ENCODE measurements at regions not wholly inside any gene's neighbourhood (a gene's known extent, or its start where the extent isn't known, plus 50 kb on each side); places are given as distances from the start of the nearest gene placed in this dataset.
A peak's percentile ranks its signal among the peaks of the same experiment; 100 is the strongest.

GRCh38 chr10:121284936-121285335 is 313.3 kb downstream of the FGFR2 start:
- peak; percentile 74 for DNase-seq

GRCh38 chr10:121285406-121286196 is 312.6 kb downstream of the FGFR2 start:
- DNase-seq: no peak

- DNase-seq: no peak
Measured at GRCh38 chr10:121288011-121288410, 310.2 kb downstream of the FGFR2 start.

GRCh38 chr10:121288864-121289661 is 309.2 kb downstream of the FGFR2 start:
- DNase-seq: peak; percentile 67

GRCh38 chr10:121289800-121290199 is 308.4 kb downstream of the FGFR2 start:
- DNase-seq: no peak

GRCh38 chr10:121290674-121291073 is 307.6 kb downstream of the FGFR2 start:
- no peak for DNase-seq

- DNase-seq: no peak
Measured at GRCh38 chr10:121291376-121291775, 306.9 kb downstream of the FGFR2 start.

- DNase-seq: no peak
Measured at GRCh38 chr10:121291823-121292222, 306.4 kb downstream of the FGFR2 start.

- no peak for DNase-seq
Measured at GRCh38 chr10:121292321-121292720, 305.9 kb downstream of the FGFR2 start.

GRCh38 chr10:121293110-121293509 is 305.1 kb downstream of the FGFR2 start:
- no peak for DNase-seq

GRCh38 chr10:121294630-121295029 is 303.6 kb downstream of the FGFR2 start:
- DNase-seq: no peak

GRCh38 chr10:121296378-121296777 is 301.9 kb downstream of the FGFR2 start:
- no peak for DNase-seq

GRCh38 chr10:121296881-121297585 is 301.2 kb downstream of the FGFR2 start:
- peak; percentile 87 for DNase-seq

GRCh38 chr10:121300723-121301122 is 297.5 kb downstream of the FGFR2 start:
- DNase-seq: no peak

- DNase-seq: no peak
Measured at GRCh38 chr10:121302541-121303180, 295.6 kb downstream of the FGFR2 start.

- no peak for DNase-seq
Measured at GRCh38 chr10:121303287-121303890, 294.9 kb downstream of the FGFR2 start.

- no peak for DNase-seq
Measured at GRCh38 chr10:121305066-121305465, 293.2 kb downstream of the FGFR2 start.

GRCh38 chr10:121306159-121306673 is 292.0 kb downstream of the FGFR2 start:
- no peak for DNase-seq

- no peak for DNase-seq
Measured at GRCh38 chr10:121307411-121307980, 290.7 kb downstream of the FGFR2 start.

GRCh38 chr10:121308020-121308419 is 290.2 kb downstream of the FGFR2 start:
- no peak for DNase-seq

GRCh38 chr10:121309164-121309563 is 289.1 kb downstream of the FGFR2 start:
- no peak for DNase-seq

- DNase-seq: peak; percentile 48
Measured at GRCh38 chr10:121310151-121310711, 288.0 kb downstream of the FGFR2 start.

Measured in DMS 273 treated with DMSO at 0.1 percent for 48 hours (cell line).